ENCODE measurements at regions not wholly inside any gene's neighbourhood (a gene's known extent, or its start where the extent isn't known, plus 50 kb on each side); places are given as distances from the start of the nearest gene placed in this dataset.
"Not testable (repeated sequence)": the region's sequence is repeated elsewhere in the genome, so short reads cannot be mapped to it uniquely, and the experiment has no call there.

DNA sequence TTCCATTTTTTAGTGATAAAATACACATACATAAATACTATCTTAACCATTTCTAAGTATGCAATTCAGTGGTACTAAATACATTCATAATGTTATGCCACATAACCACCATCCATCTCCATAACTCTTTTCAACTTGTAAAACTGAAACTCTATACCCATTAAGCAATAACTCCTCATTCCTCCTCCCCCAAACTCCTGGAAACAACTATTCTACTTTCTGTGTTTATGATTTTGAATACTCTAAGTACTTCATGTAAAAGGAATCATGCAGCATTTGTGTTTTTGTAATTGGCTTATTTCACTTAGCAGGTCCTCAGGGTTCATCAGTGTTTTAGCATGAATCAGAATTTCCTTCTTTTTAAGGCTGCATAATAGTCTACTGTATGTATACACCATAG lies 131.8 kb downstream of the TES start:
- no peak for DNase-seq

DNA sequence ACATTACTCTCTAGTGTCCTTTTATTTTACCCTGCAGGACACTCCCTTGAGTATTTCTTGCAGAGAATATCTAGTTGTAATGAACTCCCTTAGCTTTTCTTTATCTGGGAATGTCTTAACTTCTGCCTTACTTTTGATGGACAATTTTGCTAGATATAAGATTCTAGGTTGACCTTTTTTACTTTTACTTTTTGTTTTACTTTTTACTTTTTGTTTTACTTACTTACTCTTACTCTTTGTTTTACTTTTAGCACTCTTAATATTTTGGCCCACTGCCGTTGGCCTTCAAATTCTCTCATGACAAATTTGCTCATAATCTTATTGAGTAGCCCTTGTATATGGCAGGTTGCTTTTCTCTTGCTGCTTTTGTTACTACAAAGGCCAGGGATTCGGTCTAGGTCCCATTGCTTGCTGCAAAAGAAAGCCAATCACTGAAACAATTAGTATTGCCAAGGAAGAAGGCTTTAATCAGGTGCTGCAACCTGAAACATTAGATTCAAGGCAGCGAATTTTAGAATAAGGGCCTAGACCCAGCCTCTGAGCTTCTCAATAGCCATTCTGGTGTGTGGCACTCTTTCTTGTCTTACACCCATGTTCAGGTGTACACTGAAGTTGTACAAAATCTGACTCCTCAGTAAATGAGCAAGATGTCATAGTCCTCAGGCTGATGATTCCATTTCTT lies 137.0 kb downstream of the TES start:
- DNase-seq: no peak

DNA sequence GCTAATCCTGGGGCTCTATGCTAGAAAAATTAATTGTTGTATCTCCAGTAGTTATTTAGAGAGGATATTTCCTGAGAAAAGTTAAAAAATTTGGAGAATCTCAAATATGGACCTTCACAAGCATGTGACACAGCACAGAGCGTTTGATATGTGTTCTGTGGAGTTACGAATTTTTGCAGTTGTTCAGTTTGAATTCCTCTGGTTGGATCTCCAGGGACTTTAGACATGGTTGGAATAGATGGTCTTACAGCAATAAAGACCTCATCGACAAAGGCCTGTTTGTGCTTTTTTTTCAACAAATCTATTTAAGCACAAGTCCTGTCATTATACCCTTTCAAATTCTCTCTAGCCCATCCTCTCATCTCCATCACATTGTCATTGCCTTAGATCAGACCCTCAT lies 138.0 kb downstream of the TES start:
- no peak for DNase-seq

DNA sequence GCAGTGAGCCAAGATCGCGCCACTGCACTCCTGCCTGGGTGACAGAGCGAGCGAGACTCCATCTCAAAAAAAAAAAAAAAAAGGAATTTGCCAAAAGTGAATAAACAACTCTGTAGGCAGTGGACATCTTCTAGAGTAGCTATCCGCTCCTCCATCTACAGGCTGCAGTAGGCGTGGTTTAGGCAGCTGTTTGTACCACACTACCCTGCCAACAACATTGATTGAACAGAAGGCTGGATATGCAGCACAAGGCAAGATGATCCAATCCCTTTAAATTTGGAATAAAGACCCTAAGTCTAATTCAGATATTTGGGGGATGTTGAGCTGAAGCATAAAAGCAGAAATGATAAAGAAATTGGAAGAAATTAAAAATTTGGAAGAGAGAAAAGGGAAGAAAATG lies 141.6 kb downstream of the TES start:
- DNase-seq: no peak

DNA sequence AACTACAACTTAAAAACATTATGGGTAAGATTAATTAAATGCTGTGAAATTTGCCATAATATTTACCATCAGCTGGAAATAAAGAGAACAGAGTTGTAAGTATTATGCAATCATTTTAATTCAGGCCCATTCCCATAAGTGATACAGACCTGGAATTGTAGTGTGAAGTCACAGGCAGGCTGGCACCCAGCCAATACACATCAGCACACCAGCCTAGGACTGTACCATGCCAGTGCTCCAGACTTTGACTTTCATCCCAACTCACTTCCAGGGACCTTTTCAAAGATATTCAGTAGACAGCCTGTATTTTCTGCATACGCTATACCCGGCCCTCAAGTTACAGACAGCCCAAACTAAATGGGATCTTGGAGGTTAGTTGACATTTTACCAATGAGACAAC lies 143.3 kb downstream of the TES start:
- no peak for DNase-seq

DNA sequence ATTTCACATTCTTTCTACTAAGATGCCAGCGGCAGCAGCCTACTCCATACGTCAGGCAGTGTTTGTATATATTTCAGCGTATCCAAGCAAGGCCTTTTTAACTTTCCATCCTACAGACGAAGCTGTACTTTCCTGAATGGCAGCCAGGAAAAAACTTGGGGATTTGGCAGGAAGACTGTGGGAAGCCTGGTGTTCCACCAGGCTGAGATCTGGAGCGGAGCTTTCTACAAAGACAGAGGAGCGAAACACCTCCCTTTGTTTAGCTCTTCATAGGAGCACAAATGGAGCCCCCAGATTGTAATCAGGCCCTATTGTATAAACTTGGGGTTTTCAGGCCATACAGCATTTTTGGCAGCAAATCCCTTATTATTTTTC lies 143.8 kb downstream of the TES start:
- DNase-seq: no peak

- DNase-seq: no peak
These were observed 144.4 kb downstream of the TES start for GRCh38 chr7:116354546-116355423.

GRCh38 chr7:116355424-116355765 lies 144.1 kb upstream of the CAV2 start:
- no peak for DNase-seq

- DNase-seq: no peak
These were observed 143.1 kb upstream of the CAV2 start for GRCh38 chr7:116356333-116356965.

GRCh38 chr7:116356979-116357378 lies 142.6 kb upstream of the CAV2 start:
- no peak for DNase-seq

DNA sequence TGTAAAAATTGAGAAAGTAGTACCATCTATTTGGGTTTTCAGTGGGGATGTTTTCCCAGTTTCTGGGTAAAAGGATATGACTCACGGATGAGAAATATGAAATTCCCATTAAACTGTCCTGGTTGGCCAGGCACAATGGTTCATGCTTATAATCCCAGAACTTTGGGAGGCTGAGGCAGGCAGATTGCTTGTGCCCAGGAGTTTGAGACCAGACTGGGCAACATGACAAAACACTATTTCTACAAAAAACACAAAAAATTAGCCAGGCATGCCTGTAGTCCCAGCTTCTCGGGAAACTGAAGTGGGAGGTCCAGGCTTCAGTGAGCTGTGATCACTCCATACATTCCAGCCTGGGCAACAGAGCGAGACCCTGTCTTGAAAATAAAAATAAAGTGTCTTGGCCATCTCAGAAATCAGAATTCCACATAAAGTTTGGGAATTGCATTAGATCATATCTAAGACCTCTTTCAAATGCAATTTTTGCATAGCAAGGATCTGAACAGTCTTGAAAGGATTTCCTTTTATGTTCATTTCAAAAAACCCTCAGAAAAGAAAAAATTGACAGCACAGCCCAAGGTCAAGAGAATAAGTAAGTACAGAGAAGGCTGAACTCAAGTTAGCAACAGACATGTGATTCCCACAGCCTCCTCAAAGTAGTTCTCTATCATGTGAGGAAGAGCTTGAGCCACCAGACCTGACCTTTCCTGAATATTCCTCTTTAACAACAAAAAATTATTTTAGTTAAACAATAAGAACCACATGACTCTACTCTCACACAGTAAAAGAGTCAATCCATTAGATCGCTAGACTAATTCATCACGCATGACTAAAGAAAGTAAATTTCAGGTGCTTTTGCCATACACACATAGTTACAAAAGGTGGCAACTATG lies 141.5 kb upstream of the CAV2 start:
- no peak for DNase-seq

GRCh38 chr7:116361767-116362166 lies 137.8 kb upstream of the CAV2 start:
- DNase-seq: no peak

GRCh38 chr7:116363637-116364432 lies 135.7 kb upstream of the CAV2 start:
- DNase-seq: no peak

DNA sequence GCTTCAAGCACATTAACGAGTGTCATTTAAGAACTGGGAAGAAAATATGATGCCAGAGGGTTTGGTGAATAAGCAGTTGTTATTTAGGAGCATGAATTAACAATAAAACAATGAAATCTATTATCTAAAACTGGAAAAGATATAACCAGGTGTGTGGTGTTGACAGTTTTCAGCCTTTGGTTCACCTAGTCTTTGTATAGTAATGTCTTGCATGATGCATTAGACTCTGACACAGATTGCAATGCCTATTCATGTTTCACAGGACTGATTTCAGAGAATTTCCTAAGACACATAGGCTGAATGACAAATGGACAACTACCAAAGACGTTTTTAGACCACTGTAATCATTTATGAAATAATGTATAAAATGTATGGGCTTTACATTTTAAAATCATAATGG lies 135.1 kb upstream of the CAV2 start:
- no peak for DNase-seq

GRCh38 chr7:116365797-116366196 lies 133.7 kb upstream of the CAV2 start:
- DNase-seq: no peak

- DNase-seq: no peak
These were observed 132.2 kb upstream of the CAV2 start for GRCh38 chr7:116367171-116367813.

GRCh38 chr7:116368965-116369364 lies 130.6 kb upstream of the CAV2 start:
- no peak for DNase-seq

DNA sequence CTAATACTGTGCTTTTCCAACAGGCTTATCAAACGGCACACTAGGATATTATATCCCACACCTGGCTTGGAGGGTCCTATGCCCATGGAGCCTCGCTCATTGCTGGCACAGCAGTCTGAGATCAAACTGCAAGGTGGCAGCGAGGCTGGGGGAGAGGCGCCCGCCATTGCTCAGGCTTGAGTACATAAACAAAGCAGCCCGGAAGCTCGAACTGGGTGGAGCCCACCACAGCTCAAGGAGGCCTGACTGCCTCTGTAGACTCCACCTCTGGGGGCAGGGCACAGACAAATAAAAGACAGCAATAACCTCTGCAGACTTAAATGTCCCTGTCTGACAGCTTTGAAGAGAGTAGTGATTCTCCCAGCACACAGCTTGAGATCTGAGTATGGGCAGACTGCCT lies 128.0 kb upstream of the CAV2 start:
- not testable (repeated sequence) for DNase-seq

DNA sequence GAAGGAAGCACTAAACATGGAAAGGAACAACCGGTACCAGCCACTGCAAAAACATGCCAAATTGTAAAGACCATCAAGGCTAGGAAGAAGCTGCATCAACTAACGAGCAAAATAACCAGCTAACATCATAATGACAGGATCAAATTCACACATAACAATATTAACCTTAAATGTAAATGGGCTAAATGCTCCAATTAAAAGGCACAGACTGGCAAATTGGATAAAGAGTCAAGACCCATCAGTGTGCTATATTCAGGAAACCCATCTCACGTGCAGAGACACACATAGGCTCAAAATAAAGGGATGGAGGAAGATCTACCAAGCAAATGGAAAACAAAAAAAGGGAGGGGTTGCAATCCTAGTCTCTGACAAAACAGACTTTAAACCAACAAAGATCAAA lies 126.3 kb upstream of the CAV2 start:
- not testable (repeated sequence) for DNase-seq

GRCh38 chr7:116377721-116378120 lies 121.8 kb upstream of the CAV2 start:
- DNase-seq: no peak

DNA sequence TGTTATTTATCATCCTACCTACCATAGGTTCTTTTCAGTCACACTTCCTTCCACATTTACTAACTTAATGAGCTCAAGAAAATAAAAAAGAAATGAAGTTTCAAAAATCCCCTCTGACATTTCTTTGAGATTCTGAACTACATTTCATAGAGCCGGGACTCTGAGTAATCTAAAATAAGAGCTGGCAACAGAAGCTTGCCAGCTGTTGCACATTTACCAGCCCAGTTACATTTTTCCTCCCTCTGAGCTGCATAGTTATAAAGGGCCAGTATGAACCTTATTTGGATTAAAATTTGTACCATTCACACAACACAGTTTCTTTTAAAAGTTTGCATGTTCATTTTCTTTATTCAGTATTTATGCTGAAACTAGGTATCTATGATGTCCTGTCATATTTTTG lies 119.5 kb upstream of the CAV2 start:
- no peak for DNase-seq

- DNase-seq: no peak
These were observed 117.2 kb upstream of the CAV2 start for GRCh38 chr7:116382375-116382774.
